Keratinocyte (primary cell): ENCODE measurements at regions not wholly inside any gene's neighbourhood (a gene's known extent, or its start where the extent isn't known, plus 50 kb on each side); places are given as distances from the start of the nearest gene placed in this dataset.

Experiments
- DNase-seq: peaks from one replicate; pipeline ENCODE4 v3.0.0-alpha.2; 2011; ENCODE audit warnings: low read depth, missing footprints, low spot score
- FAIRE-seq: peaks from 2 replicates; lab custom pipeline; 2011; peaks lifted over from hg19 to GRCh38; lab: Jason Lieb, UNC
- H2AFZ ChIP-seq: 2 replicates; pipeline ENCODE4 v1.6.0; 2012; ENCODE audit warnings: low read length, control low read depth, inconsistent platforms; ENCODE audit not compliant: control insufficient read depth
- H3K27ac ChIP-seq: 2 replicates; pipeline ENCODE4 v1.5.1; 2011; ENCODE audit warnings: low read length; ENCODE audit not compliant: control insufficient read depth, insufficient read depth
- H3K27me3 ChIP-seq: 3 replicates; pipeline ENCODE4 v1.6.0; 2011; ENCODE audit warnings: low read length; ENCODE audit not compliant: control insufficient read depth, insufficient read depth; ENCODE audit errors: extremely low read depth
- H3K36me3 ChIP-seq, 2 experiments: 2 replicates in 1 of 2; 3 replicates in 1 of 2; pipeline ENCODE4 v1.5.1; 2011; ENCODE audit warnings: low read length in 2 of 2, mild to moderate bottlenecking in 1 of 2; ENCODE audit not compliant: control insufficient read depth in 2 of 2, insufficient read depth in 2 of 2; ENCODE audit errors: extremely low read depth in 1 of 2
- H3K4me1 ChIP-seq: 3 replicates; pipeline ENCODE4 v1.5.1; 2011; ENCODE audit warnings: low read length; ENCODE audit not compliant: control insufficient read depth, insufficient read depth; ENCODE audit errors: extremely low read depth
- H3K4me2 ChIP-seq: 3 replicates; pipeline ENCODE4 v1.6.0; 2011; ENCODE audit warnings: low read depth, low read length; ENCODE audit not compliant: control insufficient read depth, insufficient read depth; ENCODE audit errors: extremely low read depth
- H3K4me3 ChIP-seq, 3 experiments: fragments of 200-600 bp in 1 of 3; sonication (generic) in 1 of 3; 2 replicates in 2 of 3; 3 replicates in 1 of 3; pipeline ENCODE4 v1.5.1; 2011 to 2016; ENCODE audit warnings: low read length in 3 of 3, mild to moderate bottlenecking in 3 of 3, control low read depth in 2 of 3, inconsistent platforms in 1 of 3, low read depth in 1 of 3, mixed read lengths in 1 of 3, mixed run types in 1 of 3, moderate library complexity in 1 of 3; ENCODE audit not compliant: control insufficient read depth in 2 of 3, insufficient read depth in 2 of 3; ENCODE audit errors: extremely low read depth in 1 of 3
- H3K79me2 ChIP-seq: 2 replicates; pipeline ENCODE4 v1.6.0; 2012; ENCODE audit warnings: low read length; ENCODE audit not compliant: control insufficient read depth, insufficient read depth
- H3K9ac ChIP-seq: 3 replicates; pipeline ENCODE4 v1.6.0; 2011; ENCODE audit warnings: low read length; ENCODE audit not compliant: control insufficient read depth, insufficient read depth; ENCODE audit errors: extremely low read depth
- H3K9me1 ChIP-seq: 3 replicates; pipeline ENCODE4 v1.6.0; 2011; ENCODE audit warnings: low read length; ENCODE audit not compliant: control insufficient read depth, insufficient read depth; ENCODE audit errors: extremely low read depth
- H3K9me3 ChIP-seq: 2 replicates; pipeline ENCODE4 v1.5.1; 2012; ENCODE audit warnings: low read depth, low read length; ENCODE audit not compliant: control insufficient read depth
- H4K20me1 ChIP-seq: 3 replicates; pipeline ENCODE4 v1.6.0; 2011; ENCODE audit warnings: low read length; ENCODE audit not compliant: control insufficient read depth, insufficient read depth; ENCODE audit errors: extremely low read depth
- EZH2 ChIP-seq: IDR thresholded peaks from one replicate; pipeline ENCODE4 v1.6.1; 2012; ENCODE audit warnings: inconsistent platforms, mild to moderate bottlenecking, low read length, moderate library complexity
- dilution Hi-C: fragments of 300-500 bp; cut with MboI; formaldehyde crosslinking; loops from one replicate; pipeline ENCODE4 v1.7.0; 2020; ENCODE audit warnings: low sequenced_read_pairs; ENCODE audit not compliant: extremely low pct_ligation_motif_present
- TF ChIP-seq, protein P1 (sequence below), 3 experiments: IDR thresholded peaks in 1 of 3; conservative IDR thresholded peaks in 1 of 3; optimal IDR thresholded peaks in 1 of 3; 2 replicates in 2 of 3; 3 replicates in 1 of 3; pipeline versions ENCODE3 to v1.5.1; 2011; ENCODE audit warnings: low read length in 3 of 3, mild to moderate bottlenecking in 3 of 3, moderate library complexity in 2 of 3, control low read depth in 1 of 3, inconsistent platforms in 1 of 3; ENCODE audit not compliant: insufficient read depth in 2 of 3; ENCODE audit errors: extremely low read depth in 1 of 3

DNA sequence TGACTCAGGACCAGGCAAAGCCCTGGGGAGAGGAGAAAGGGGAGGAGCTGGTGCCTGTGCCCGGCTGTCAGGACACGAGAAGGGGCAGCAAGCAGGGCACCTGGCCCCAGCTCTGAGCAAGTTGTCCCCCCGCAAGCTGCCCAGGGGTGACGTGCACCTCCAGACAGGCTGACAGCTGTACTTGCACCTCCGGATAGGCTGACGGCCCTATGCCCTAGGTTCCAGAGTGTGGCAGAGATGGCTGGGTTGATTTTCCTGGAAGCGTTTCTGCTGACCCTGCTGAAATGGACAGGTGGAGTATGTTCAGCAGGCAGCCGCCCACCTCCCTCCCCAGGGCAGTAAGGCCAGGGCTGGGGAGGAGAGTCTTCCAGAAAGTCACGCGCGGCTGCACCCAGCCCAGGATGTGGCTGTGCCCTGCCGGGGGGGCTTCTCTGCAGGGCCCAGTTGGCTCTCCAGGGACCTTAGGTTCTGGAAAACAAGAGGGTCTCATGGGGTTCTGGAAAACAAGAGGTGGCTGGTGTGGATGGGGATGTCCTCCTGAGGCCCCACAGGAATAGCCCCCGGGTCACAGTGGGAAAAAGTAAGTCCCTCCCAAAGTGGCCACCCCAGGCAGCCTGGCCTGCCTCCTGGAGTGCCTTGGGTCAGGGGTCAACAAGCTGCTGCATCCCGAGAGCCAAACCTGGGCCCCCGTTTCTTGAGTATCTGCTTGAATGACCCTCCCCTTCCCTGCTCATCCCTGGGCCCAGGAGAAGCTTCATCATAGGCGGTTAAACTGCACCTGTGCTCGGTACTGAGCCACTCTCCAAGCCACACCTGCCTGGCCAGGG, 71.4 kb upstream of the OTOS start:
- dilution Hi-C loops, result no loop called here
- peaks cover 3% of the 10 kb centered on the region for H3K9me3 ChIP-seq
- H3K36me3 ChIP-seq, result no peaks in the 10 kb centered on the region
- no peaks in the 10 kb centered on the region for H3K79me2 ChIP-seq
- H2AFZ ChIP-seq, result no peak overlapping the region
- FAIRE-seq (no peak), DNase-seq (no peak)
- no peaks in the 10 kb centered on the region for H3K9me1 ChIP-seq
- H3K27me3 ChIP-seq, result peaks cover 64% of the 10 kb centered on the region
- no peak overlapping the region for H3K9ac ChIP-seq
- no peaks in the 10 kb centered on the region for H3K4me1 ChIP-seq
- TF ChIP-seq EZH2, result no peak
- TF ChIP-seq, protein P1, sequence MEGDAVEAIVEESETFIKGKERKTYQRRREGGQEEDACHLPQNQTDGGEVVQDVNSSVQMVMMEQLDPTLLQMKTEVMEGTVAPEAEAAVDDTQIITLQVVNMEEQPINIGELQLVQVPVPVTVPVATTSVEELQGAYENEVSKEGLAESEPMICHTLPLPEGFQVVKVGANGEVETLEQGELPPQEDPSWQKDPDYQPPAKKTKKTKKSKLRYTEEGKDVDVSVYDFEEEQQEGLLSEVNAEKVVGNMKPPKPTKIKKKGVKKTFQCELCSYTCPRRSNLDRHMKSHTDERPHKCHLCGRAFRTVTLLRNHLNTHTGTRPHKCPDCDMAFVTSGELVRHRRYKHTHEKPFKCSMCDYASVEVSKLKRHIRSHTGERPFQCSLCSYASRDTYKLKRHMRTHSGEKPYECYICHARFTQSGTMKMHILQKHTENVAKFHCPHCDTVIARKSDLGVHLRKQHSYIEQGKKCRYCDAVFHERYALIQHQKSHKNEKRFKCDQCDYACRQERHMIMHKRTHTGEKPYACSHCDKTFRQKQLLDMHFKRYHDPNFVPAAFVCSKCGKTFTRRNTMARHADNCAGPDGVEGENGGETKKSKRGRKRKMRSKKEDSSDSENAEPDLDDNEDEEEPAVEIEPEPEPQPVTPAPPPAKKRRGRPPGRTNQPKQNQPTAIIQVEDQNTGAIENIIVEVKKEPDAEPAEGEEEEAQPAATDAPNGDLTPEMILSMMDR (optimal IDR thresholded peaks at IDR 0.05 in 1 of 3, IDR thresholded peaks at IDR 0.05 in 1 of 3, conservative IDR thresholded peaks at IDR 0.05 in 1 of 3; ENCODE audit: extremely low read depth in 1 of 3, insufficient read depth in 2 of 3, low read length in 3 of 3), result no peak
- no peak overlapping the region for H3K4me3 ChIP-seq
- H4K20me1 ChIP-seq, result no peaks in the 10 kb centered on the region
- H3K27ac ChIP-seq, result no peak overlapping the region
- H3K4me2 ChIP-seq, result no peak overlapping the region

DNA sequence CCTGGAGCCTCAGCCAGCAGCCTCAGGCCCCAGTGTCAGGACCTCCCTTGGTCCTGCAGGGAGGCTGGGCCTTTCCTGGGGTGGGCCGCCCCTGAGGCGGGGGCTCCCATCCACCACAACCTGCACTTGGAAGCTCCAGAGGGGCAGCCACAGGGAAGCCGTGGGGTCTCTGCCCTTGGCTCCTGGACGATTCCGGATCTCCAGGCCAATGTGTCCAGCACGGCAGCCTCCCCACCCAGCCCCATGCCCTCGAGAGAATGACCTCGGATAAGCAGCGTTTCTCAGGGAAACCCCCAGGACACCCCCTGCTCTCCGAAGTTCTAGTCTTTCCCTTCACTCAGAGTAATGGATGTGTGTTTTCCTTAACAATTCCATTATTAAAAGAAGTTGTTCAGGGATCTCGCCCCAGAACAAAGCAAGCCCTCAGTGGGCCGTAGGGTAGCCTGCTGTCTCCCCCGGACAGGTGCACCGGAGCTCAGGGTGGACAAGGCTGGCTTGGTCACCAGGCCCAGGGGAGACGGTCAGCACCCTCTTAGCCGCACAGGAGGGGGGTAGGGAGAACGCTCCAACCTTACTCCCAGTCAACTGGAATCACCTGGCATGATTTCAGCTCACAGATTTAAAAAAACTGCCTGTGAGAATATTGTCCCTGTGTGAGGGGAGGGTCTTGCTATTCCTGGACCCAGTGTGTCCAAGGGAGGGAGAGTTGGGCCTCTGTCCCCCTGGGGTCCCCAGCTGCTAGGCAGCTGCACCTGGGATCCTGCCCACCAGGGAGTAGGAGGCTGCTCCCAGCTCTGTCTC, 72.2 kb upstream of the OTOS start:
- Histone ChIP-seq H3K4me2 (no peak overlapping the region), H4K20me1 (no peaks in the 10 kb centered on the region), H3K36me3 (no peaks in the 10 kb centered on the region), H3K27ac (no peak overlapping the region), H3K9ac (no peak overlapping the region), H3K9me3 (peaks cover 2% of the 10 kb centered on the region), H3K9me1 (no peaks in the 10 kb centered on the region), H3K4me1 (no peaks in the 10 kb centered on the region), H3K27me3 (peaks cover 62% of the 10 kb centered on the region), H3K4me3 (no peak overlapping the region), H3K79me2 (no peaks in the 10 kb centered on the region), H2AFZ (no peak overlapping the region)
- dilution Hi-C loops, result no loop called here
- TF ChIP-seq EZH2, result no peak
- TF ChIP-seq, protein P1 (optimal IDR thresholded peaks at IDR 0.05 in 1 of 3, IDR thresholded peaks at IDR 0.05 in 1 of 3, conservative IDR thresholded peaks at IDR 0.05 in 1 of 3; ENCODE audit: extremely low read depth in 1 of 3, insufficient read depth in 2 of 3, low read length in 3 of 3), result no peak
- no peak for DNase-seq
- no peak for FAIRE-seq
